IMR-90 (cell line): ENCODE measurements at regions not wholly inside any gene's neighbourhood (a gene's known extent, or its start where the extent isn't known, plus 50 kb on each side); places are given as distances from the start of the nearest gene placed in this dataset.

Source experiments
- ATAC-seq: fragments of 200-7000 bp; cut with Tn5 transposase; 2 replicates; pipeline ENCODE4 v1.9.1; 2020; ENCODE audit warnings: low read depth, mild to moderate bottlenecking, moderate library complexity
- BruUV-seq: library from RNA; stranded (reverse); fragments of 400-500 nt; replicated peaks from 2 replicates; lab custom pipeline; 2021; lab: Mats Ljungman, UMichigan
- CTCF ChIA-PET: fragments of 300-600 bp; formaldehyde crosslinking; extraction: SDS; loops from one replicate; lab custom pipeline; 2021; ENCODE audit warnings: antibody characterized with exemption; lab: Yijun Ruan, JAX
- POLR2A ChIA-PET: fragments of 300-600 bp; sonication (Branson Sonifier 250); formaldehyde crosslinking; loops from one replicate; lab custom pipeline; 2022; ENCODE audit warnings: antibody characterized with exemption; ENCODE audit not compliant: unreplicated experiment; lab: Charles Lee
- DNase-seq: peaks from one replicate; pipeline ENCODE4 v3.0.0; 2013
- H2AFZ ChIP-seq: replicated peaks from 2 replicates; pipeline ENCODE3; 2013; ENCODE audit warnings: low read length, mild to moderate bottlenecking; ENCODE audit not compliant: poor library complexity
- H2AK5ac ChIP-seq: 2 replicates; pipeline ENCODE4 v1.6.1; 2013; ENCODE audit warnings: low read depth, low read length, inconsistent platforms
- H2AK9ac ChIP-seq: replicated peaks from 2 replicates; pipeline ENCODE3; 2013; ENCODE audit warnings: mild to moderate bottlenecking, low read depth, low read length, moderate library complexity; ENCODE audit not compliant: poor library complexity
- H2BK120ac ChIP-seq: 2 replicates; pipeline ENCODE4 v1.6.1; 2013; ENCODE audit warnings: low read depth, low read length, inconsistent platforms
- H2BK15ac ChIP-seq: 3 replicates; pipeline ENCODE4 v1.6.1; 2013; ENCODE audit warnings: low read depth, low read length, inconsistent platforms
- H2BK20ac ChIP-seq: 2 replicates; pipeline ENCODE4 v1.6.1; 2013; ENCODE audit warnings: low read depth, mild to moderate bottlenecking, inconsistent platforms, low read length, moderate library complexity
- H2BK5ac ChIP-seq: 2 replicates; pipeline ENCODE4 v1.6.1; 2013; ENCODE audit warnings: mild to moderate bottlenecking, low read depth, low read length, inconsistent platforms; ENCODE audit not compliant: poor library complexity, severe bottlenecking
- H3K14ac ChIP-seq: replicated peaks from 2 replicates; pipeline ENCODE4 v1.6.1; 2013; ENCODE audit warnings: low read depth, low read length, inconsistent platforms
- H3K18ac ChIP-seq: 2 replicates; pipeline ENCODE4 v1.6.1; 2013; ENCODE audit warnings: low read depth, low read length, control low read depth
- H3K23ac ChIP-seq: 2 replicates; pipeline ENCODE4 v1.6.1; 2013; ENCODE audit warnings: low read depth, low read length, inconsistent platforms
- H3K27ac ChIP-seq: 2 replicates; pipeline ENCODE4 v1.5.1; 2013; ENCODE audit warnings: mild to moderate bottlenecking, control low read depth, low read length; ENCODE audit not compliant: insufficient read depth
- H3K27me3 ChIP-seq: 2 replicates; pipeline ENCODE4 v1.6.1; 2013; ENCODE audit warnings: low read length; ENCODE audit not compliant: control insufficient read depth, insufficient read depth
- H3K36me3 ChIP-seq: 2 replicates; pipeline ENCODE4 v1.6.1; 2013; ENCODE audit warnings: low read length, mixed read lengths; ENCODE audit not compliant: control insufficient read depth, insufficient read depth
- H3K4ac ChIP-seq: 2 replicates; pipeline ENCODE4 v1.6.1; 2013; ENCODE audit warnings: low read depth, low read length, inconsistent platforms
- H3K4me1 ChIP-seq: 2 replicates; pipeline ENCODE4 v1.6.1; 2013; ENCODE audit warnings: low read length, mixed read lengths; ENCODE audit not compliant: control insufficient read depth, insufficient read depth
- H3K4me2 ChIP-seq: 2 replicates; pipeline ENCODE4 v1.6.1; 2013; ENCODE audit warnings: low read depth, mild to moderate bottlenecking, control low read depth, low read length, moderate library complexity
- H3K4me3 ChIP-seq: 2 replicates; pipeline ENCODE4 v1.5.1; 2013; ENCODE audit warnings: low read depth, mild to moderate bottlenecking, control low read depth, low read length, moderate library complexity; ENCODE audit not compliant: insufficient read depth
- H3K56ac ChIP-seq: 2 replicates; pipeline ENCODE4 v1.6.1; 2013; ENCODE audit warnings: low read length, inconsistent platforms; ENCODE audit not compliant: insufficient read depth; ENCODE audit errors: extremely low read depth
- H3K79me1 ChIP-seq, 2 experiments: 2 replicates each; pipeline ENCODE4 v1.6.1; 2013; ENCODE audit warnings: low read length in 2 of 2, inconsistent platforms in 1 of 2, low read depth in 1 of 2
- H3K9ac ChIP-seq: 2 replicates; pipeline ENCODE4 v1.6.1; 2013; ENCODE audit warnings: low read depth, low read length, control low read depth
- H3K9me1 ChIP-seq: 2 replicates; pipeline ENCODE4 v1.6.1; 2013; ENCODE audit warnings: low read length, inconsistent platforms; ENCODE audit not compliant: insufficient read depth
- H3K9me3 ChIP-seq: 2 replicates; pipeline ENCODE4 v1.6.1; 2013; ENCODE audit warnings: low read length; ENCODE audit not compliant: control insufficient read depth, insufficient read depth
- H4K20me1 ChIP-seq: 2 replicates; pipeline ENCODE4 v1.6.1; 2013; ENCODE audit warnings: low read length, inconsistent platforms; ENCODE audit not compliant: insufficient read depth
- H4K5ac ChIP-seq: 2 replicates; pipeline ENCODE4 v1.6.1; 2013; ENCODE audit warnings: mild to moderate bottlenecking, low read depth, low read length, control low read depth
- H4K8ac ChIP-seq, 2 experiments: 2 replicates each; pipeline ENCODE4 v1.6.1; 2013; ENCODE audit warnings: low read depth in 2 of 2, low read length in 2 of 2, control low read depth in 1 of 2, inconsistent platforms in 1 of 2
- H4K91ac ChIP-seq: 2 replicates; pipeline ENCODE4 v1.6.1; 2013; ENCODE audit warnings: low read depth, low read length, inconsistent platforms; ENCODE audit not compliant: insufficient read depth
- BHLHE40 ChIP-seq: fragments of 150-350 bp; IDR thresholded peaks from 2 replicates; pipeline ENCODE4 v1.6.1; 2016; ENCODE audit warnings: mild to moderate bottlenecking, low read depth, low read length
- CEBPB ChIP-seq: IDR thresholded peaks from 2 replicates; pipeline ENCODE4 v1.6.1; 2012; ENCODE audit warnings: low read depth, low read length, improper control_type of control experiment
- CHD1 ChIP-seq: IDR thresholded peaks from 2 replicates; pipeline ENCODE4 v1.6.1; 2012; ENCODE audit warnings: low read depth, low read length, improper control_type of control experiment
- FOS ChIP-seq: fragments of 150-350 bp; IDR thresholded peaks from 2 replicates; pipeline ENCODE4 v1.6.1; 2016; ENCODE audit warnings: low read depth, low read length
- MAFK ChIP-seq: IDR thresholded peaks from 2 replicates; pipeline ENCODE4 v1.6.1; 2012; ENCODE audit warnings: low read depth, low read length, improper control_type of control experiment
- MAZ ChIP-seq: IDR thresholded peaks from 2 replicates; pipeline ENCODE4 v1.6.1; 2012; ENCODE audit warnings: low read depth, mild to moderate bottlenecking, low read length, improper control_type of control experiment, moderate library complexity, borderline replicate concordance
- MXI1 ChIP-seq: IDR thresholded peaks from 2 replicates; pipeline ENCODE4 v1.6.1; 2012; ENCODE audit warnings: low read depth, mild to moderate bottlenecking, low read length, moderate library complexity, borderline replicate concordance
- NFE2L2 ChIP-seq: fragments of 150-350 bp; IDR thresholded peaks from 2 replicates; pipeline ENCODE4 v1.6.1; 2016; ENCODE audit warnings: low read depth, mild to moderate bottlenecking, low read length
- POLR2A ChIP-seq: IDR thresholded peaks from 2 replicates; pipeline ENCODE4 v1.6.1; 2012; ENCODE audit warnings: mild to moderate bottlenecking, low read depth, low read length
- RAD21 ChIP-seq: IDR thresholded peaks from 2 replicates; pipeline ENCODE4 v1.6.1; 2012; ENCODE audit warnings: low read length, improper control_type of control experiment
- RCOR1 ChIP-seq: IDR thresholded peaks from 2 replicates; pipeline ENCODE4 v1.6.1; 2012; ENCODE audit warnings: mild to moderate bottlenecking, low read length, improper control_type of control experiment; ENCODE audit not compliant: insufficient replicate concordance
- RFX5 ChIP-seq: IDR thresholded peaks from 2 replicates; pipeline ENCODE4 v1.8.0; 2012; ENCODE audit warnings: low read depth, mild to moderate bottlenecking, low read length, moderate library complexity
- SMC3 ChIP-seq: fragments of 150-350 bp; IDR thresholded peaks from 2 replicates; pipeline ENCODE4 v1.6.1; 2016; ENCODE audit warnings: low read depth, mild to moderate bottlenecking, antibody characterized with exemption, low read length, moderate library complexity
- WGBS, 2 experiments: methylation state at CpG; one replicate each; pipeline versions ENCODE4 v1.1.5 to v1.1.7; 2013; ENCODE audit warnings: missing lambda C conversion rate in 2 of 2; ENCODE audit not compliant: insufficient read length in 1 of 2; ENCODE audit errors: extremely low coverage in 2 of 2; 5-methylcytosine and 5-hydroxymethylcytosine counted together
- dilution Hi-C: fragments of 300-500 bp; cut with HindIII; formaldehyde crosslinking; loops from one replicate; pipeline ENCODE4 v1.14.3; 2018; ENCODE audit warnings: low sequenced_read_pairs; ENCODE audit not compliant: unreplicated experiment
- in situ Hi-C: fragments of 300-500 bp; cut with MboI; formaldehyde crosslinking; loops from 3 replicates; pipeline ENCODE4 v1.14.3; 2019; ENCODE audit warnings: low sequenced_read_pairs, inconsistent platforms, mixed read lengths
- intact Hi-C: fragments of 100-400 bp; cut with micrococcal nuclease; formaldehyde crosslinking; loops from 2 replicates; pipeline ENCODE4 v1.10.0; 2022
- TF ChIP-seq, protein P1 (sequence below): fragments of 150-350 bp; IDR thresholded peaks from 2 replicates; pipeline ENCODE4 v1.6.1; 2016; ENCODE audit warnings: low read depth, mild to moderate bottlenecking, low read length, moderate library complexity, borderline replicate concordance
- TF ChIP-seq, protein P2 (sequence below): fragments of 150-350 bp; IDR thresholded peaks from 2 replicates; pipeline ENCODE4 v1.6.1; 2017; ENCODE audit warnings: mild to moderate bottlenecking, antibody characterized with exemption, low read length, low read depth
- TF ChIP-seq, protein P3 (sequence below): conservative IDR thresholded peaks from 2 replicates; pipeline ENCODE4 v1.5.1; 2012; ENCODE audit warnings: mild to moderate bottlenecking, low read depth, low read length, improper control_type of control experiment

DNA sequence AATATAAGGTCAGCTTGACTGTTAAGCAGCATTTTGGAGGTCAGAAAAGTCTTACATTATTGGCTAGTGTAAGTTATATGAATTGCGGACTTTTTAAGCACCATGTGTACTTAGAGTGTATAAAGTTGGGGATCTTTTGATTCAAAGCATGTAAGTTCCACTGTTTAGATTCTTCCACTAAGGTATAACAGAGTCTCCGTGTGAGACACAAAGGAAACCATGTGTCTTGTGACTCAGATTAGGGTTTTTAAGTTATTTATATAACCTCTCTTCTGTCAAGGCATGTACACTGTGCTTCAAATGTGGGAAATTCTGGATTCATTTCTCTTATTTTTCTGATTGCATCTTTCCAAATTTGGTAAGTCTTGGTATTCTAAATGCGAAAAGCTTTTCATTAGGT lies 143.5 kb upstream of the SOX2 start:
- Histone ChIP-seq H3K18ac (no peak overlapping the region), H3K27ac (no peak overlapping the region), H4K8ac (no peak overlapping the region), H4K5ac (no peak overlapping the region), H3K27me3 (no peaks in the 10 kb centered on the region), H3K36me3 (no peaks in the 10 kb centered on the region), H3K9me3 (peaks cover 3% of the 10 kb centered on the region), H3K23ac (no peak overlapping the region), H4K20me1 (no peaks in the 10 kb centered on the region), H2AFZ (no peak overlapping the region), H2AK9ac (no peak overlapping the region), H3K4me1 (no peaks in the 10 kb centered on the region), H3K4ac (no peak overlapping the region), H2AK5ac (no peak overlapping the region), H4K91ac (no peak overlapping the region), H3K9ac (no peak overlapping the region), H2BK20ac (no peak overlapping the region), H3K4me3 (no peak overlapping the region), H2BK5ac (no peak overlapping the region), H2BK120ac (no peak overlapping the region), H3K56ac (no peak overlapping the region), H3K4me2 (no peak overlapping the region), H3K9me1 (no peaks in the 10 kb centered on the region), H3K79me1 (no peaks in the 10 kb centered on the region), H2BK15ac (no peak overlapping the region), H3K14ac (no peak overlapping the region)
- CTCF ChIA-PET = no interaction called here
- BruUV-seq = no TSS peak
- dilution Hi-C loops = no loop called here
- no CpG with 5 or more reads among the region's 3 CpGs for WGBS, 2 experiments
- in situ Hi-C loops = no loop called here
- intact Hi-C loops = no loop called here
- TF ChIP-seq MAFK (no peak), POLR2A (no peak), SMC3 (no peak), BHLHE40 (no peak), RCOR1 (no peak), CEBPB (no peak), MAZ (no peak), MXI1 (no peak), RFX5 (no peak), CHD1 (no peak), RAD21 (no peak), NFE2L2 (no peak), FOS (no peak)
- TF ChIP-seq, protein P1, sequence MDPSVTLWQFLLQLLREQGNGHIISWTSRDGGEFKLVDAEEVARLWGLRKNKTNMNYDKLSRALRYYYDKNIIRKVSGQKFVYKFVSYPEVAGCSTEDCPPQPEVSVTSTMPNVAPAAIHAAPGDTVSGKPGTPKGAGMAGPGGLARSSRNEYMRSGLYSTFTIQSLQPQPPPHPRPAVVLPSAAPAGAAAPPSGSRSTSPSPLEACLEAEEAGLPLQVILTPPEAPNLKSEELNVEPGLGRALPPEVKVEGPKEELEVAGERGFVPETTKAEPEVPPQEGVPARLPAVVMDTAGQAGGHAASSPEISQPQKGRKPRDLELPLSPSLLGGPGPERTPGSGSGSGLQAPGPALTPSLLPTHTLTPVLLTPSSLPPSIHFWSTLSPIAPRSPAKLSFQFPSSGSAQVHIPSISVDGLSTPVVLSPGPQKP = no peak
- TF ChIP-seq, protein P2, sequence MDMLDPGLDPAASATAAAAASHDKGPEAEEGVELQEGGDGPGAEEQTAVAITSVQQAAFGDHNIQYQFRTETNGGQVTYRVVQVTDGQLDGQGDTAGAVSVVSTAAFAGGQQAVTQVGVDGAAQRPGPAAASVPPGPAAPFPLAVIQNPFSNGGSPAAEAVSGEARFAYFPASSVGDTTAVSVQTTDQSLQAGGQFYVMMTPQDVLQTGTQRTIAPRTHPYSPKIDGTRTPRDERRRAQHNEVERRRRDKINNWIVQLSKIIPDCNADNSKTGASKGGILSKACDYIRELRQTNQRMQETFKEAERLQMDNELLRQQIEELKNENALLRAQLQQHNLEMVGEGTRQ = no peak
- TF ChIP-seq, protein P3, sequence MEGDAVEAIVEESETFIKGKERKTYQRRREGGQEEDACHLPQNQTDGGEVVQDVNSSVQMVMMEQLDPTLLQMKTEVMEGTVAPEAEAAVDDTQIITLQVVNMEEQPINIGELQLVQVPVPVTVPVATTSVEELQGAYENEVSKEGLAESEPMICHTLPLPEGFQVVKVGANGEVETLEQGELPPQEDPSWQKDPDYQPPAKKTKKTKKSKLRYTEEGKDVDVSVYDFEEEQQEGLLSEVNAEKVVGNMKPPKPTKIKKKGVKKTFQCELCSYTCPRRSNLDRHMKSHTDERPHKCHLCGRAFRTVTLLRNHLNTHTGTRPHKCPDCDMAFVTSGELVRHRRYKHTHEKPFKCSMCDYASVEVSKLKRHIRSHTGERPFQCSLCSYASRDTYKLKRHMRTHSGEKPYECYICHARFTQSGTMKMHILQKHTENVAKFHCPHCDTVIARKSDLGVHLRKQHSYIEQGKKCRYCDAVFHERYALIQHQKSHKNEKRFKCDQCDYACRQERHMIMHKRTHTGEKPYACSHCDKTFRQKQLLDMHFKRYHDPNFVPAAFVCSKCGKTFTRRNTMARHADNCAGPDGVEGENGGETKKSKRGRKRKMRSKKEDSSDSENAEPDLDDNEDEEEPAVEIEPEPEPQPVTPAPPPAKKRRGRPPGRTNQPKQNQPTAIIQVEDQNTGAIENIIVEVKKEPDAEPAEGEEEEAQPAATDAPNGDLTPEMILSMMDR = no peak
- POLR2A ChIA-PET = no interaction called here
- ATAC-seq (no peak), DNase-seq (no peak)
